Endodermal cell (in vitro differentiated cells): ENCODE measurements at regions not wholly inside any gene's neighbourhood (a gene's known extent, or its start where the extent isn't known, plus 50 kb on each side); places are given as distances from the start of the nearest gene placed in this dataset.

Experiments
- DNase-seq: peaks from one replicate; pipeline ENCODE4 v3.0.0-alpha.2; 2017
- H3K27ac ChIP-seq: 2 replicates; pipeline ENCODE4 v1.5.1; 2013; ENCODE audit warnings: mild to moderate bottlenecking, low read depth, low read length, moderate library complexity
- H3K27me3 ChIP-seq: 2 replicates; pipeline ENCODE4 v1.6.1; 2013; ENCODE audit warnings: mild to moderate bottlenecking, low read length, moderate library complexity; ENCODE audit not compliant: insufficient read depth, control insufficient read depth, poor library complexity, severe bottlenecking
- H3K36me3 ChIP-seq: 2 replicates; pipeline ENCODE4 v1.7.0; 2013; ENCODE audit warnings: mild to moderate bottlenecking, low read length, moderate library complexity; ENCODE audit not compliant: control insufficient read depth, insufficient read depth
- H3K4me1 ChIP-seq: one replicate; pipeline ENCODE4 v1.7.0; 2013; ENCODE audit warnings: low read length; ENCODE audit not compliant: control insufficient read depth, insufficient read depth
- H3K4me3 ChIP-seq: 2 replicates; pipeline ENCODE4 v1.5.1; 2013; ENCODE audit warnings: mild to moderate bottlenecking, low read length, moderate library complexity
- H3K9ac ChIP-seq: 2 replicates; pipeline ENCODE4 v1.6.1; 2013; ENCODE audit warnings: mild to moderate bottlenecking, low read length, moderate library complexity; ENCODE audit not compliant: poor library complexity, severe bottlenecking; ENCODE audit errors: extremely low read depth
- H3K9me3 ChIP-seq: 2 replicates; pipeline ENCODE4 v1.6.1; 2013; ENCODE audit warnings: mild to moderate bottlenecking, low read length, moderate library complexity; ENCODE audit not compliant: control insufficient read depth
- H3K27ac Mint-ChIP-seq: 2 replicates; pipeline ENCODE4 v1.8.0; 2020; ENCODE audit warnings: mixed read lengths
- H3K27me3 Mint-ChIP-seq: 2 replicates; pipeline ENCODE4 v1.8.0; 2021; ENCODE audit warnings: mild to moderate bottlenecking, mixed read lengths; ENCODE audit not compliant: insufficient read depth
- H3K36me3 Mint-ChIP-seq: 2 replicates; pipeline ENCODE4 v1.8.0; 2020; ENCODE audit warnings: low read depth, mixed read lengths
- H3K4me1 Mint-ChIP-seq: 2 replicates; pipeline ENCODE4 v1.8.0; 2020; ENCODE audit warnings: mixed read lengths
- H3K4me3 Mint-ChIP-seq: 2 replicates; pipeline ENCODE4 v1.8.0; 2020; ENCODE audit warnings: mild to moderate bottlenecking, moderate library complexity, mixed read lengths
- H3K9me3 Mint-ChIP-seq: 2 replicates; pipeline ENCODE4 v1.8.0; 2020; ENCODE audit warnings: mild to moderate bottlenecking, mixed read lengths
- CTCF ChIP-seq: fragments of 200-600 bp; sonication (generic); conservative IDR thresholded peaks from 2 replicates; pipeline ENCODE4 v1.5.0; 2021; ENCODE audit warnings: antibody characterized with exemption, mild to moderate bottlenecking
- WGBS, 2 experiments: methylation state at CpG; one replicate each; pipeline versions ENCODE4 v1.1.5 to v1.1.7; 2013; ENCODE audit warnings: missing lambda C conversion rate in 2 of 2, mixed read lengths in 1 of 2; ENCODE audit not compliant: insufficient coverage in 1 of 2, insufficient read length in 1 of 2; 5-methylcytosine and 5-hydroxymethylcytosine counted together

DNA sequence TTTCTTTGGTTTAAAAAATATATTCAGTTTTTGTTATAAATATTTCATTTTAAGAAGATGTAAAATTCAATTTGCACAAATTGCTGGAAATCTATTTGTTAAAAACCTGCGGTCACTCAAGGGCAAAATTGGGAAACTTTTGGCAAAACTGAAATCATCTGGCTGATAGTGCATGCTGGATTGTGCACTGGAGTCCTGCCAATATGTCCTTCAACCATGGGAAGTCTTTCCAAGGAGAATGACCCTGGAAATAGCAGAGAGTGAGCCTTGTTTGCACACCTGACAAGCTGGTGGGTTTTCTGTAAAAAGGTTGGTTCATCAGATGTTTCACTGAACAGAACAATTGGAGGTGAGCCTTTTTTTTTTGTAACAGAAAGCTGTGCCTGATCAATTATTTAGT is 413.5 kb downstream of the BTBD3 start:
- no peaks in the 10 kb centered on the region for H3K4me1 ChIP-seq
- Mint-ChIP-seq H3K9me3 (no peaks in the 10 kb centered on the region), H3K4me1 (no peaks in the 10 kb centered on the region), H3K27ac (no peak overlapping the region), H3K4me3 (no peak overlapping the region), H3K36me3 (no peaks in the 10 kb centered on the region), H3K27me3 (no peaks in the 10 kb centered on the region)
- H3K4me3 ChIP-seq = no peak overlapping the region
- no peaks in the 10 kb centered on the region for H3K27me3 ChIP-seq
- WGBS, 2 experiments = 89 to 90% methylated on average over 1 of the region's 1 CpG
- no peak overlapping the region for H3K27ac ChIP-seq
- no peaks in the 10 kb centered on the region for H3K36me3 ChIP-seq
- no peak overlapping the region for H3K9ac ChIP-seq
- no peak for TF ChIP-seq CTCF
- no peaks in the 10 kb centered on the region for H3K9me3 ChIP-seq
- DNase-seq = no peak

DNA sequence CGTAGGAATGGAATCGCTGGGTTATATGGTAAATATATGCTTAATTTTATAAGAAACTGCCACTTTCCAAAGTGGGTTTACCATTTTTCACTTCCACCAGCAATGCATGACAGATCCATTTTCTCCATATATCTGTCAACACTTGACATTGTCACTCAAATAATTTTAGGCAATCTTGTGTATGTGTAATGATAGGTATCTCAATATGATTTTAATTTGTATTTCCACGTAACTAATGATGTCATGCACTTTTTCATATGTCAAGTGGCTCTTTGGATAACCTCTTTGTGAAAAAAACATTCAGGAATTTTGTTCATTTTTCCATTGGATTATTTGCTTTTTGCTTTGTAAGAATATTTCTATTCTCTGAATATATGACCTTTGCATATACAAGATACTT is 419.9 kb downstream of the BTBD3 start:
- no peaks in the 10 kb centered on the region for H3K9me3 Mint-ChIP-seq
- no peaks in the 10 kb centered on the region for H3K36me3 Mint-ChIP-seq
- H3K4me3 Mint-ChIP-seq = no peak overlapping the region
- Histone ChIP-seq H3K4me3 (no peak overlapping the region), H3K36me3 (no peaks in the 10 kb centered on the region), H3K4me1 (no peaks in the 10 kb centered on the region), H3K9me3 (no peaks in the 10 kb centered on the region), H3K27me3 (no peaks in the 10 kb centered on the region), H3K9ac (no peak overlapping the region), H3K27ac (no peak overlapping the region)
- H3K27me3 Mint-ChIP-seq = no peaks in the 10 kb centered on the region
- H3K4me1 Mint-ChIP-seq = peaks cover 4% of the 10 kb centered on the region
- WGBS, 2 experiments = 78% methylated on average over 3 of the region's 3 CpGs; no CpG with 5 or more reads in 1 of the 2 experiments
- no peak for TF ChIP-seq CTCF
- no peak overlapping the region for H3K27ac Mint-ChIP-seq
- no peak for DNase-seq

DNA sequence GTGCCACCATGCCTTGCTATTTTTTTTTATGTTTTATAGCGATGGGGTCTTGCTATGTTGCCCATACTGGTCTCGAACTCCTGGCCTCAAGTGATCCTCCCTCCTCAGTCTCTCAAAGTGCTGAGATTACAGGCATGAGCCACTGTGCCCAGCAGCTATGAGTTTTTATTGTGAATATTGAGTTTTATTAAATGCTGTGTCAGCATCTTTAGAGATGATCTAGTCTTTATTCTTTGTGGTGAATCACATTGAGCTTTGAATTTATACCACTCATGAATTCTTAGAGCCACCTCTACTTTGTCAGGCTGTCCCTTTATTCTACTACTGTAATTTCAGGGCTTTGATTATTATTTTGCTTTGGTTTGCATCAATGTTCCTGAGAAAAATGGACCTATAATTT is 428.3 kb downstream of the BTBD3 start:
- no peaks in the 10 kb centered on the region for H3K27me3 Mint-ChIP-seq
- no peaks in the 10 kb centered on the region for H3K36me3 ChIP-seq
- DNase-seq = no peak
- TF ChIP-seq CTCF = no peak
- no peak overlapping the region for H3K27ac Mint-ChIP-seq
- 92 to 100% methylated on average over 1 to 2 of the region's 2 CpGs for WGBS, 2 experiments
- H3K27me3 ChIP-seq = no peaks in the 10 kb centered on the region
- H3K4me3 Mint-ChIP-seq = no peak overlapping the region
- H3K4me3 ChIP-seq = no peak overlapping the region
- peaks cover 4% of the 10 kb centered on the region for H3K36me3 Mint-ChIP-seq
- H3K27ac ChIP-seq = no peak overlapping the region
- no peak overlapping the region for H3K9ac ChIP-seq
- no peaks in the 10 kb centered on the region for H3K4me1 ChIP-seq
- peaks cover 16% of the 10 kb centered on the region for H3K9me3 Mint-ChIP-seq
- no peaks in the 10 kb centered on the region for H3K9me3 ChIP-seq
- peaks cover 10% of the 10 kb centered on the region for H3K4me1 Mint-ChIP-seq
